Astrocyte of the hippocampus (primary cell): ENCODE measurements at regions not wholly inside any gene's neighbourhood (a gene's known extent, or its start where the extent isn't known, plus 50 kb on each side); places are given as distances from the start of the nearest gene placed in this dataset.
A peak's percentile ranks its signal among the peaks of the same experiment; 100 is the strongest.
"Not testable (repeated sequence)": the region's sequence is repeated elsewhere in the genome, so short reads cannot be mapped to it uniquely, and the experiment has no call there.

Source experiments
- DNase-seq: peaks from one replicate; pipeline ENCODE4 v3.0.0; 2011; ENCODE audit warnings: low read depth, low spot score

GRCh38 chr18:42471885-42472284, 516.9 kb downstream of the PIK3C3 start:
- DNase-seq = no peak

- DNase-seq = no peak
Observed at GRCh38 chr18:42473611-42474010, 518.6 kb downstream of the PIK3C3 start.

- DNase-seq = no peak
Observed at GRCh38 chr18:42474577-42474976, 519.5 kb downstream of the PIK3C3 start.

- no peak for DNase-seq
Observed at GRCh38 chr18:42475157-42475556, 520.1 kb downstream of the PIK3C3 start.

GRCh38 chr18:42477267-42477666, 522.2 kb downstream of the PIK3C3 start:
- peak; percentile 37 for DNase-seq

GRCh38 chr18:42480441-42480840, 525.4 kb downstream of the PIK3C3 start:
- peak; percentile 16 for DNase-seq

- DNase-seq = no peak
Observed at GRCh38 chr18:42484648-42485047, 529.6 kb downstream of the PIK3C3 start.

GRCh38 chr18:42486271-42486670, 531.2 kb downstream of the PIK3C3 start:
- no peak for DNase-seq

GRCh38 chr18:42508683-42509296, 553.8 kb downstream of the PIK3C3 start:
- DNase-seq = no peak

GRCh38 chr18:42509750-42510415, 554.8 kb downstream of the PIK3C3 start:
- no peak for DNase-seq

- DNase-seq = no peak
Observed at GRCh38 chr18:42510540-42510939, 555.5 kb downstream of the PIK3C3 start.

- DNase-seq = peak; percentile 9
Observed at GRCh38 chr18:42513441-42513840, 558.4 kb downstream of the PIK3C3 start.

- DNase-seq = peak; percentile 90
Observed at GRCh38 chr18:42514512-42514911, 559.5 kb downstream of the PIK3C3 start.

GRCh38 chr18:42517896-42518295, 562.9 kb downstream of the PIK3C3 start:
- peak; percentile 2 for DNase-seq

- DNase-seq = not testable (repeated sequence)
Observed at GRCh38 chr18:42518331-42518730, 563.3 kb downstream of the PIK3C3 start.

- DNase-seq = no peak
Observed at GRCh38 chr18:42520138-42520537, 565.1 kb downstream of the PIK3C3 start.

GRCh38 chr18:42525905-42526304, 570.9 kb downstream of the PIK3C3 start:
- DNase-seq = peak; percentile 26

GRCh38 chr18:42527766-42528165, 572.7 kb downstream of the PIK3C3 start:
- DNase-seq = no peak

- no peak for DNase-seq
Observed at GRCh38 chr18:42530276-42530675, 575.2 kb downstream of the PIK3C3 start.

GRCh38 chr18:42532119-42532518, 577.1 kb downstream of the PIK3C3 start:
- no peak for DNase-seq

- DNase-seq = no peak
Observed at GRCh38 chr18:42533009-42533575, 578.1 kb downstream of the PIK3C3 start.

GRCh38 chr18:42533616-42534015, 578.6 kb downstream of the PIK3C3 start:
- DNase-seq = no peak

- no peak for DNase-seq
Observed at GRCh38 chr18:42534313-42534712, 579.3 kb downstream of the PIK3C3 start.
